Spleen (tissue), 11 donors: ENCODE measurements at regions not wholly inside any gene's neighbourhood (a gene's known extent, or its start where the extent isn't known, plus 50 kb on each side); places are given as distances from the start of the nearest gene placed in this dataset.
A peak's percentile ranks its signal among the peaks of the same experiment; 100 is the strongest.

Source experiments
- DNase-seq: peaks from one replicate; pipeline ENCODE4 v3.0.0-alpha.2; 2020
- H3K27ac ChIP-seq, 8 donors: fragments of 200-600 bp; sonication (generic) in 7 of 8; 1 replicate in 4 of 8; 2 replicates in 4 of 8; pipeline versions ENCODE4 v1.5.0 to v1.8.0; 2016 to 2021; ENCODE audit warnings: inconsistent platforms in 4 of 8, mild to moderate bottlenecking in 4 of 8, moderate library complexity in 1 of 8
- H3K27me3 ChIP-seq, 7 donors: fragments of 200-600 bp; sonication (generic) in 6 of 7; replicated peaks in 1 of 7; 1 replicate in 4 of 7; 2 replicates in 3 of 7; pipeline versions ENCODE4 v1.5.0 to v1.8.0; 2016 to 2021; ENCODE audit warnings: inconsistent platforms in 3 of 7, mild to moderate bottlenecking in 1 of 7
- H3K36me3 ChIP-seq, 6 donors: fragments of 200-600 bp; sonication (generic) in 5 of 6; 1 replicate in 4 of 6; 2 replicates in 2 of 6; pipeline versions ENCODE4 v1.5.0 to v1.8.0; 2016 to 2021; ENCODE audit warnings: inconsistent platforms in 2 of 6
- H3K4me1 ChIP-seq, 6 donors: fragments of 200-600 bp; sonication (generic) in 5 of 6; 1 replicate in 3 of 6; 2 replicates in 3 of 6; pipeline versions ENCODE4 v1.5.0 to v1.8.0; 2016 to 2021; ENCODE audit warnings: inconsistent platforms in 3 of 6
- H3K4me3 ChIP-seq, 8 donors: fragments of 200-600 bp; sonication (generic) in 7 of 8; 1 replicate in 4 of 8; 2 replicates in 4 of 8; pipeline versions ENCODE4 v1.5.0 to v1.8.0; 2016 to 2021; ENCODE audit warnings: inconsistent platforms in 4 of 8, mild to moderate bottlenecking in 4 of 8, moderate library complexity in 2 of 8
- H3K9me3 ChIP-seq, 8 donors: fragments of 200-600 bp; sonication (generic) in 7 of 8; 1 replicate in 4 of 8; 2 replicates in 4 of 8; pipeline versions ENCODE4 v1.5.0 to v1.8.0; 2016 to 2021; ENCODE audit warnings: inconsistent platforms in 4 of 8
- CTCF ChIP-seq, 11 experiments: fragments of 200-600 bp in 7 of 11; fragments of 450-650 bp in 4 of 11; sonication (generic) in 4 of 11; IDR thresholded peaks in 8 of 11; conservative IDR thresholded peaks in 3 of 11; 1 replicate in 7 of 11; 2 replicates in 4 of 11; pipeline versions ENCODE4 v1.4.0 to v1.8.0; 2016 to 2021; ENCODE audit warnings: antibody characterized with exemption in 11 of 11, inconsistent platforms in 4 of 11, mild to moderate bottlenecking in 1 of 11
- POLR2A ChIP-seq, 3 donors: fragments of 450-650 bp; IDR thresholded peaks; one replicate each; pipeline ENCODE4 v1.5.1; 2017; ENCODE audit warnings: antibody characterized with exemption in 3 of 3, mild to moderate bottlenecking in 1 of 3
- POLR2AphosphoS5 ChIP-seq, 3 donors: sonication (generic); formaldehyde crosslinking; IDR thresholded peaks; one replicate each; pipeline ENCODE4 v1.5.1; 2017; ENCODE audit warnings: antibody characterized with exemption in 3 of 3
- WGBS, 5 donors: extraction: QIAGEN DNeasy Blood & Tissue Kit in 3 of 5; methylation state at CpG; one replicate each; pipeline versions ENCODE4 v1.1.5 to v1.1.7; 2013 to 2018; 5-methylcytosine and 5-hydroxymethylcytosine counted together
- intact Hi-C: fragments of 100-400 bp; cut with DNase I; formaldehyde crosslinking; loops from one replicate; pipeline ENCODE4 v1.15.0; 2023; ENCODE audit warnings: low total_unique reads
- donor health status: healthy with polysubstance abuse.
- donor health status: DM: no; HTN: no; CAD: no; lungs with moderate emphysema.
- donor health status: DM: no; HTN: no; CAD: no.
- donor health status: Bipolar disorder and iron deficiency.
- donor health status: healthy.
- donor health status: DM: no; HTN: no; CAD: no.
- donor health status: DM: yes; HTN: yes; CAD: no.

- 29 to 52% (median 47%) methylated on average over 8 to 11 of the region's 11 CpGs for WGBS, 5 donors
These were observed 295.7 kb downstream of the SEC14L1 start for GRCh38 chr17:77436481-77436880.

GRCh38 chr17:77437017-77437416 lies 296.2 kb downstream of the SEC14L1 start:
- intact Hi-C loops: no loop called here
- peak in 1 of 11 experiments; percentile 19 for TF ChIP-seq CTCF (IDR thresholded peaks at IDR 0.05 in 8 of 11, conservative IDR thresholded peaks at IDR 0.05 in 3 of 11)
- peak; percentile 34 to 52 (median 43) for TF ChIP-seq POLR2AphosphoS5 (IDR thresholded peaks at IDR 0.05)
- TF ChIP-seq POLR2A (IDR thresholded peaks at IDR 0.05): no peak
- peaks cover 95 to 100% (median 100%) of the 10 kb centered on the region in 6 donors for H3K4me1 ChIP-seq
- H3K4me3 ChIP-seq: peak overlapping the region in 1 of 8 donors; percentile 42
- WGBS, 5 donors: 16 to 40% (median 23%) methylated on average over 1 to 10 of the region's 10 CpGs
- peak; percentile 87 for DNase-seq
- peaks cover 0 to 11% (median 0%) of the 10 kb centered on the region in 6 donors for H3K36me3 ChIP-seq
- H3K9me3 ChIP-seq: no peaks in the 10 kb centered on the region
- peak overlapping the region; percentile 58 to 97 (median 92) for H3K27ac ChIP-seq
- H3K27me3 ChIP-seq: no peaks in the 10 kb centered on the region

More at GRCh38 chr17:77436481-77436880, 295.7 kb downstream of the SEC14L1 start:
- peaks cover 0 to 11% (median 0%) of the 10 kb centered on the region in 6 donors for H3K36me3 ChIP-seq
- H3K9me3 ChIP-seq: no peaks in the 10 kb centered on the region
- TF ChIP-seq CTCF (IDR thresholded peaks at IDR 0.05 in 8 of 11, conservative IDR thresholded peaks at IDR 0.05 in 3 of 11) (no peak), POLR2AphosphoS5 (IDR thresholded peaks at IDR 0.05) (no peak), POLR2A (IDR thresholded peaks at IDR 0.05) (no peak)
- intact Hi-C loops: no loop called here
- no peak for DNase-seq
- H3K27me3 ChIP-seq: no peaks in the 10 kb centered on the region
- peak overlapping the region; percentile 58 to 97 (median 92) for H3K27ac ChIP-seq
- H3K4me3 ChIP-seq: peak overlapping the region in 3 of 8 donors; percentile 1 to 42 (median 14)
- H3K4me1 ChIP-seq: peaks cover 89 to 100% (median 100%) of the 10 kb centered on the region in 6 donors

GRCh38 chr17:77437747-77438146 lies 297.0 kb downstream of the SEC14L1 start:
- no peak overlapping the region for H3K4me3 ChIP-seq
- DNase-seq: no peak
- WGBS, 5 donors: 60 to 75% (median 69%) methylated on average over 4 to 12 of the region's 12 CpGs
- intact Hi-C loops: no loop called here
- no peaks in the 10 kb centered on the region for H3K27me3 ChIP-seq
- H3K4me1 ChIP-seq: peaks cover 95 to 100% (median 100%) of the 10 kb centered on the region in 6 donors
- peak overlapping the region; percentile 71 to 97 (median 92) for H3K27ac ChIP-seq
- no peaks in the 10 kb centered on the region for H3K9me3 ChIP-seq
- peaks cover 0 to 11% (median 0%) of the 10 kb centered on the region in 6 donors for H3K36me3 ChIP-seq
- TF ChIP-seq CTCF (IDR thresholded peaks at IDR 0.05 in 8 of 11, conservative IDR thresholded peaks at IDR 0.05 in 3 of 11) (no peak), POLR2AphosphoS5 (IDR thresholded peaks at IDR 0.05) (peak in 2 of 3 donors; percentile 14 to 56), POLR2A (IDR thresholded peaks at IDR 0.05) (no peak)

GRCh38 chr17:77438241-77439188 lies 297.7 kb downstream of the SEC14L1 start:
- H3K36me3 ChIP-seq: peaks cover 0 to 4% (median 0%) of the 10 kb centered on the region in 6 donors
- WGBS, 5 donors: 62 to 74% (median 68%) methylated on average over 14 of the region's 14 CpGs
- no peak for DNase-seq
- intact Hi-C loops: no loop called here
- H3K9me3 ChIP-seq: no peaks in the 10 kb centered on the region
- peak overlapping the region; percentile 71 to 97 (median 92) for H3K27ac ChIP-seq
- H3K27me3 ChIP-seq: no peaks in the 10 kb centered on the region
- TF ChIP-seq POLR2A (IDR thresholded peaks at IDR 0.05): no peak
- no peak for TF ChIP-seq POLR2AphosphoS5 (IDR thresholded peaks at IDR 0.05)
- no peak for TF ChIP-seq CTCF (IDR thresholded peaks at IDR 0.05 in 8 of 11, conservative IDR thresholded peaks at IDR 0.05 in 3 of 11)
- peak overlapping the region in 1 of 8 donors; percentile 14 for H3K4me3 ChIP-seq
- peaks cover 94 to 100% (median 100%) of the 10 kb centered on the region in 6 donors for H3K4me1 ChIP-seq
